ENCODE measurements at regions not wholly inside any gene's neighbourhood (a gene's known extent, or its start where the extent isn't known, plus 50 kb on each side); places are given as distances from the start of the nearest gene placed in this dataset.

GRCh38 chr7:47661051-47661714, 79.3 kb upstream of the TNS3 start:
- no peak for TF ChIP-seq CTCF (IDR thresholded peaks at IDR 0.05; ENCODE audit: low read length, missing control alignments)
- H3K4me3 ChIP-seq (replicated peaks; ENCODE audit: low read depth, low read length), result no peak overlapping the region
- no peak for DNase-seq (ENCODE audit: low read depth)

GRCh38 chr7:47659664-47660462, 78.0 kb upstream of the TNS3 start:
- TF ChIP-seq CTCF (IDR thresholded peaks at IDR 0.05; ENCODE audit: low read length, missing control alignments), result no peak
- no peak for DNase-seq (ENCODE audit: low read depth)
- H3K4me3 ChIP-seq (replicated peaks; ENCODE audit: low read depth, low read length), result no peak overlapping the region

- TF ChIP-seq CTCF (IDR thresholded peaks at IDR 0.05; ENCODE audit: low read length, missing control alignments), result no peak
- H3K4me3 ChIP-seq (replicated peaks; ENCODE audit: low read depth, low read length), result no peak overlapping the region
- no peak for DNase-seq (ENCODE audit: low read depth)
Observed at GRCh38 chr7:47658886-47659635, 77.2 kb upstream of the TNS3 start.

- DNase-seq (ENCODE audit: low read depth), result no peak
- no peak overlapping the region for H3K4me3 ChIP-seq (replicated peaks; ENCODE audit: low read depth, low read length)
- no peak for TF ChIP-seq CTCF (IDR thresholded peaks at IDR 0.05; ENCODE audit: low read length, missing control alignments)
Observed at GRCh38 chr7:47657126-47657525, 75.2 kb upstream of the TNS3 start.

GRCh38 chr7:47654672-47655298, 72.9 kb upstream of the TNS3 start:
- no peak for TF ChIP-seq CTCF (IDR thresholded peaks at IDR 0.05; ENCODE audit: low read length, missing control alignments)
- no peak overlapping the region for H3K4me3 ChIP-seq (replicated peaks; ENCODE audit: low read depth, low read length)
- peak; percentile 83 for DNase-seq (ENCODE audit: low read depth)

GRCh38 chr7:47653550-47654411, 71.9 kb upstream of the TNS3 start:
- no peak overlapping the region for H3K4me3 ChIP-seq (replicated peaks; ENCODE audit: low read depth, low read length)
- TF ChIP-seq CTCF (IDR thresholded peaks at IDR 0.05; ENCODE audit: low read length, missing control alignments), result no peak
- DNase-seq (ENCODE audit: low read depth), result peak; percentile 82
